ENCODE measurements at regions not wholly inside any gene's neighbourhood (a gene's known extent, or its start where the extent isn't known, plus 50 kb on each side); places are given as distances from the start of the nearest gene placed in this dataset.

DNA sequence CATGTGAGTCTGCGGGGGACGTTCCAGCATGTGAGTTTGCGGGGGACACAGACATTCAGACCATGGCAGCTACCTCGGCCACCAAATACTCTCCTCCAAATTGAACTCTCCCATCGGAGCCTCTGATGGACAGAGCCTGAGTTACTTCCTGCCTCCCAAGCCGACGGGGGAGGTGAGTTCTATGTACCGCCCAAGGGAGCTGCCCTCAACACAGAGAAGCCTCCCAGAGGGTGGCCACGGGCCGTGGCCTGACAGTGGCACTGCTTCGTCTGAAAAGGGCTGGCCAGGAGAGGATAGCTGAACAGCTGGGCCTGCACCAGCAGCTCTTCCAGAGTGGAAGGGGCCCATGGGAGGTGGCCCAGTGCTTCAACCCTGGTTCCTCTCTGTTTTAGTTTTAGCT, 274.5 kb upstream of the PPP2R2D start:
- peak; percentile 28 for DNase-seq
- no peaks in the 10 kb centered on the region for H3K36me3 ChIP-seq (replicated peaks; ENCODE audit: control insufficient read depth, insufficient read depth, low read length)

DNA sequence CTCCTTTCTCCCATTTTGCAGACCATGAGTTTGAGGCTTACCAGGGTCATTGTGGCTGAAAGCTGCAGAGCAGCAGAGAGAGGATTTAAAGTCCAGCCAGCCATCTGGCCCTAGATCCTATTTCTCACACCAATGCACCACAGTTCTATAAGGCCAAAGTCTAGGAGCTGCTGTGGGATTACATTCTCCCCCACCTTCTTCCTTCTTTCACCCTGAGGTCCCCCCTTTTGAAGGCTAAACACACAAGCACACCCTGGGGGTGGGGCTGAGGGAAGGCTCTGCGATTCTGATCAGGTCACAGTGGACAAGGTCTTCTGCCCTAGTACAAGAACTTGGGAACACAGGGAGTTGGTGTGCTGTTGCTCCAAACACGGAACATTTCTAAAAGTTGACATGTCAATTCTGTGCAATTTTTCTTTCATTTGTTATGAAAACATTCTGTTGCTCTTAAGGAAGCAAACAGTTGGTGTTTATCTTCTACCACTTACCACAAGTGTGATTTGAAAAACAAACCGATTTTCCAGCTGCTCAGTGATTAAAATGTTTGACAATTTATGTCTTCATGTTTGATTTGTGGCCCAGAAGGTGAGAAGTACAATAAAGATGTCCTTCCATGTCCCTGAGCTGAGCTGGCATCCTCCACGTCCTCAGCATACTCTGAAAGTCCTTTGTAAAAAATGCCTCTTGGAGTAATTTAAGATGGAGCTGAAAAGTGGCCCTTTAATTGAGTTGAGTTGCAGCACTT, 271.6 kb upstream of the PPP2R2D start:
- no peak overlapping the region for H3K4me3 ChIP-seq (ENCODE audit: insufficient read depth, low read depth, low read length)
- DNase-seq = no peak
- no peaks in the 10 kb centered on the region for H3K36me3 ChIP-seq (replicated peaks; ENCODE audit: control insufficient read depth, insufficient read depth, low read length)
- no peaks in the 10 kb centered on the region; the same call in 1 of the 2 replicates for H3K27me3 ChIP-seq (ENCODE audit: control insufficient read depth, insufficient read depth, low read length)

More for the DNA sequence above, 274.5 kb upstream of the PPP2R2D start:
- Histone ChIP-seq H3K4me3 (ENCODE audit: insufficient read depth, low read depth, low read length) (no peak overlapping the region), H3K27me3 (ENCODE audit: control insufficient read depth, insufficient read depth, low read length) (no peaks in the 10 kb centered on the region; the same call in 1 of the 2 replicates)

DNA sequence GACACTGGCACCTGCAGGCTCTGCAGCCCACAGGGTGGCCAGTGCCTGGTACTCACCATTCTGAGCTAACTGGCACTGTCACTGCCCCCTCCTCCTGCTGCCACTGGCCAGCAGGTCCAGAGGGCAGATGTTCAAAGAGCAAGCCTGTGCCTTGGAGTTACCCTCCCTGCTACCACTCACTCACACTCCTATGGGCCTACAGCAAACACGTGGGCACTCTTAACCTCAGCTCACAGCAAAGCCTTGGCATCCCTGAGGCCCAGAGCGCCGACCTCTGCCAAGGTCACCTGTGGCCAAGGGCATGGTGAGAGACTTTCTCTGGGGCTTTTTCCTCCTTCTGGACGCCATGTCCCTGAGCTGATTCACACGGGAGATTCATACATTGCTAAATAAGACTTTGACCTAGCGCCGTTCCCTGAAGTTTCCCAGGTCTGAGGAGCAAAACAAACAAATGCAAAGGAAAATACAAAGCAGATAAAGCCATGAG, 270.0 kb upstream of the PPP2R2D start:
- Histone ChIP-seq H3K4me3 (ENCODE audit: insufficient read depth, low read depth, low read length) (no peak overlapping the region), H3K36me3 (replicated peaks; ENCODE audit: control insufficient read depth, insufficient read depth, low read length) (no peaks in the 10 kb centered on the region), H3K27me3 (ENCODE audit: control insufficient read depth, insufficient read depth, low read length) (no peaks in the 10 kb centered on the region)
- no peak for DNase-seq

DNA sequence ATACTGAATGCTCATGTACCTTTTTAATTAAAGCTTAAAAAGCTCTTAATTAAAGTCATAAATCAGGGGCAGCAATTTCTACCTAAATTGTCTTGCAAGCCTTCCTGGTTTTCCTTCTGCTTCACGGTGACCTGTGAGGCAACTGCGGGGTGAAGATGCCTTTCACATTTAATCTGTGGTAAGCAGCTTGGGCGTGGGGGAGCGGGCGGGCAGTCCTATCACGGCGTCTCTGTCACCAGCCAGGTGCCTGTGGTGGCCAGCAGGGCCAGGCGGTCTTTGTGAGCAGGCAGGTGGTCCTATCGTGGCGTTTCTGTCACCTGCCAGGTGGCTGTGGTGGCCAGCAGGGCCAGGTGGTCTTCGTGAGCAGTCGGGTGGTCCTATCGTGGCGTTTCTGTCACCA, 269.2 kb upstream of the PPP2R2D start:
- Histone ChIP-seq H3K4me3 (ENCODE audit: insufficient read depth, low read depth, low read length) (no peak overlapping the region), H3K36me3 (replicated peaks; ENCODE audit: control insufficient read depth, insufficient read depth, low read length) (no peaks in the 10 kb centered on the region)

DNA sequence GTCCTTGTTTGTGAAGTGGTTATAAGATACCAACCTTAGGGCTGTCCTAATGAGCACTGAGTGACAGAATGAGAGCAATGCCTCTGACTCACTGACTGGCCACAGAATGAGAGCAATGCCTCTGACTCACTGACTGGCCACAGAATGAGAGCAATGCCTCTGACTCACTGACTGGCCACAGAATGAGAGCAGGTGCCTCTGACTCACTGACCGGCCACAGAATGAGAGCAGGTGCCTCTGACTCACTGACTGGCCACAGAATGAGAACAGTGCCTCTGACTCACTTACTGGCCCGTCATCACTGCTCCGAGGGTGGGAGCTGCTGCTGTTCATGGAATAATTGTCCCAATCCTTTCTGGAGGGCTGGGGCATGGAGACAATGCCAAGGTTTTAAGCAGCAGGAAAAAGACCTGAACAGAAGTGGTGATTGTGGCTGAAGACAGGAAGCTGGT, 265.2 kb upstream of the PPP2R2D start:
- no peak overlapping the region for H3K4me3 ChIP-seq (ENCODE audit: insufficient read depth, low read depth, low read length)
- H3K27me3 ChIP-seq (ENCODE audit: control insufficient read depth, insufficient read depth, low read length) = no peaks in the 10 kb centered on the region
- no peak for DNase-seq
- H3K36me3 ChIP-seq (replicated peaks; ENCODE audit: control insufficient read depth, insufficient read depth, low read length) = no peaks in the 10 kb centered on the region

More for the DNA sequence above, 269.2 kb upstream of the PPP2R2D start:
- no peak for DNase-seq
- H3K27me3 ChIP-seq (ENCODE audit: control insufficient read depth, insufficient read depth, low read length) = no peaks in the 10 kb centered on the region

DNA sequence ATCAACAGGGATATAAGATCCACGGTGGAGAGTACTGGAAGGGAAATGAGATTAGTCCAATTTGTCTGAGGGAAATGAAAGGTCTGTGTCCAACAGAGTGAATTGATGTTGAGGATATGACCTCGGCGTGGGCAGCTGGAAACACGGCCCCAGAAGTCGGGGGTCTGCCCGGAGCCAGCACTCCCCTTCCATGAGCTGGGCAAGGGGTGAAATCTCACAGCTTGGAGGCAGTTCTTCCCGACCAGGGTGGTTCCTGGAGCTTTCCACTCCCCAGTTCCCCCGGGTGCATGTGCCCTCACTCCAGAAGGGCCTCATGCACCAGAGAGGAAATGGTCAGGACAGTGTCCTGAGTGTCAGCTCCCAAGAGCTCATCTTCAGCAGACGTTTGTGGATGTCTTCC, 264.7 kb upstream of the PPP2R2D start:
- DNase-seq = peak; percentile 26
- no peaks in the 10 kb centered on the region for H3K27me3 ChIP-seq (ENCODE audit: control insufficient read depth, insufficient read depth, low read length)
- no peak overlapping the region for H3K4me3 ChIP-seq (ENCODE audit: insufficient read depth, low read depth, low read length)
- no peaks in the 10 kb centered on the region for H3K36me3 ChIP-seq (replicated peaks; ENCODE audit: control insufficient read depth, insufficient read depth, low read length)

DNA sequence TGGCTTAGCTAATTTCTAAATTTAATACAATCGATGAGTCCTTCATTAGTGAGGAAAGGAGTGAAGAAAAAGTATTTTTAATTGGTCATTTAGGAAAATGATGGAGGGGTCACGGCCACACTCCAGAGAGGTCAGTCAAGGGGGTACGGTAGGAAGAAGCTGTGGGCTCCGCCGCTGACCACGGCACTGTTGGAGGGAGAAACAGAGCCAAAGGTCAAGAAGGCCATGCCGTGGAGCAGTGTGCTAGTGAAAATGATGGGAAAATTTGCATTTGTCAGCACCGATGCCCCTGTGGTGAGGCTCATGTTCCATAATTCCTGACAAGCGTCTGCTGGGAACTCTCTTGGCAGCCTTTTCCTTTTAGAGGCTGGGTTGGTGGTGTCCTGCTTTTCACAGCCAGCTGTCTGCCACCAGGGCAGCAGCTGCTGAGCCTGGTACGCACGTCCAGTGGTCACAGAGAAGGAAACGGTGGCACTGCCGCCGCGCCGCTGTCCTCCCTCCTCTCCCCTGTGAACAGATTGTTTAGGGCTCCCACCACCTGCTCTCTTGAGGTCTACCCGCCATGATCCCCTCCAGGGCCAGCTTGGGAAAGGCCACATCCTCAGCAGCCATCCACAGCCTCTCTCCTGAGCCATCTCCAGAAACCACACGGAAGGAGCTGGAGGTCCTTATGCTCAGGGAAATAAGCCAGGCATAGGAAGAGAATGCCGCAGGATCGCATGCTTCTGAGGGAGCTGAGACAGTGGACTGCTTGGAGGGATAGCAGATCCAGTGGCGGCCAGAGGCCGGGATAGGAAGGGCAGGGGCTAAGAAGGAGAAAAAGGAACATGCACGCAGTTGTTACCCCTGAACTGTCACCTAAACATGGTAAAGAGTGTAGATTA, 263.7 kb upstream of the PPP2R2D start:
- no peak overlapping the region for H3K4me3 ChIP-seq (ENCODE audit: insufficient read depth, low read depth, low read length)
- peak; percentile 26 for DNase-seq
- no peaks in the 10 kb centered on the region for H3K36me3 ChIP-seq (replicated peaks; ENCODE audit: control insufficient read depth, insufficient read depth, low read length)
- no peaks in the 10 kb centered on the region for H3K27me3 ChIP-seq (ENCODE audit: control insufficient read depth, insufficient read depth, low read length)

DNA sequence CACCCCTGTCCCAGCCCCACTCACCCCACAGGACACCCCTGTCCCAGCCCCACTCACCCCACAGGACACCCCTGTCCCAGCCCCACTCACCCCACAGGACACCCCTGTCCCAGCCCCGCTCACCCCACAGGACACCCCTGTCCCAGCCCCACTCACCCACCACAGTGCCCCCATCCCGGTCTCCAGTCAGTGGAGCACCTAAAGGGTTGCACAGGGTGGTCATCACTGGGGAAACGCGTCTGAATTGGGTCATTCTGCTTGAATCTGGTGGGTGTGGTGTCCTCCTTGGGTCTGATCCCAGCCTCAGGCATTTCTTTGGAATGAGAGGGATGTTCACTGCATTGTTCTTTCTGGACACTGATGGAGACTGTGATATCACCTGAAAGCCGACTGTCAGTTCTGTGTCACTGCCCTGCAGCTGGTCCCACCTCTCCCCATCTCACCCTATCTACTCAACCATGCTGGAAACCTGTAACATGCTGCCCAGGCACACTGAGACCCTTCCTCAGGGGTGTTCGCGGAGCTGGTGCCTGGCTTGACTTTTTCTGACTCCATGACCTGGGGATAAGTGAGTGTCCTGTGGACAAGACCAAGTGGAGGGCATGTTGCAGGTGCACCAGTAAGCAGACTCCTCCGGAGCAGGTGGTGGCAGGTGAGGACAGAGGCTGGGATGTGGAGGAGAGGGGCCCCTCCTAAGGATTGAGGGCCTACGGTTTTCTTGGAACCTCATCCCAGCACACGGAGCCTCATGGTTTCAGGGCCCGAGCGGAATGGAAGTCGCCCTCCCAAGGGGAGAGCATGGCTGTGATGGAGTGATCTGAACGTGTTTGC, 262.5 kb upstream of the PPP2R2D start:
- Histone ChIP-seq H3K27me3 (ENCODE audit: control insufficient read depth, insufficient read depth, low read length) (no peaks in the 10 kb centered on the region), H3K4me3 (ENCODE audit: insufficient read depth, low read depth, low read length) (no peak overlapping the region), H3K36me3 (replicated peaks; ENCODE audit: control insufficient read depth, insufficient read depth, low read length) (no peaks in the 10 kb centered on the region)
- no peak for DNase-seq

DNA sequence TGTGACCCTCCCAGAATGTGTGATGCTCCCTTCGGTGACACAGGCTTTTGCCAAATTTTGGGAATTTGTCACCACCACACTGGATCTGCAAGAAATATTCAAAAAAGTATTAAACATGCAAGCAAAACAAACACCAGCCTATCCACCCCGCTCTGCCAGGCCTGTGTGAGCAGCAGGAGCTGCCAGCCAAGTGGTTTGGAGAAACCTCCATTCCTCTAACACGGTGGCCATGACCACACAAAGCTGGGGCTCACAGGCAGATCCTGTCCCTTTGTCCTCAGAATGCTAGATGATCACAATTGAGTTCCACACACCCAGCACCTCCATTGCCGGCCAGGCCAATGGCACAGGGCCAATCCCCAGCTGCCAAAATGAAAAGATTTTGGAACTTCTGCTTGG, 261.9 kb upstream of the PPP2R2D start:
- no peaks in the 10 kb centered on the region for H3K36me3 ChIP-seq (replicated peaks; ENCODE audit: control insufficient read depth, insufficient read depth, low read length)
- no peak for DNase-seq
- H3K27me3 ChIP-seq (ENCODE audit: control insufficient read depth, insufficient read depth, low read length) = no peaks in the 10 kb centered on the region
- H3K4me3 ChIP-seq (ENCODE audit: insufficient read depth, low read depth, low read length) = no peak overlapping the region

DNA sequence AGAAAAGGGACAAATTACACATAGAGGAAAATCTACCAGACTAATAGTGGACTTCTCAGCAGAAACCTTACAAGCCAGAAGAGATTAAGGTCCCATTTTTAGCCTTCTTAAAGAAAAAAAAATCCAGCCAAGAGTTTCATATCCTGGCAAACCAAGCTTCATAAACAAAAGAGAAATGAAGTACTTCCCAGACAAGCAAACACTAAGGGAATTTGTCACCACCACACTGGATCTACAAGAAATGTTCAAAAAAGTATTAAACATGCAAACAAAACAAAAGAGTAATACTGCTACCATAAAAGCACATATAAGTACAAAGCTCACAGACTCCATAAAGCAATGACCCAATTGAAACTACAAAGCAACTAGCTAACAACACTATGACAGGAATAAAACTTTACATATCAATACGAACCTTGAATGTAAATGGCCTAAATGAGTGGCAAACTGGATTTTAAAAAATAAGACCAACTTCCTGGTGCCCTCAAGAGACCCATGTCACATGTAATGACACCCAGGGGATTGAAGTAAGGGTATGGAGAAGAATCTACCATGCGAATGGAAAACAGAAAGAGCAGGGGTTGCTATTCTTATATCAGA, 260.7 kb upstream of the PPP2R2D start:
- Histone ChIP-seq H3K36me3 (replicated peaks; ENCODE audit: control insufficient read depth, insufficient read depth, low read length) (no peaks in the 10 kb centered on the region), H3K4me3 (ENCODE audit: insufficient read depth, low read depth, low read length) (no peak overlapping the region), H3K27me3 (ENCODE audit: control insufficient read depth, insufficient read depth, low read length) (no peaks in the 10 kb centered on the region)
- no peak for DNase-seq

DNA sequence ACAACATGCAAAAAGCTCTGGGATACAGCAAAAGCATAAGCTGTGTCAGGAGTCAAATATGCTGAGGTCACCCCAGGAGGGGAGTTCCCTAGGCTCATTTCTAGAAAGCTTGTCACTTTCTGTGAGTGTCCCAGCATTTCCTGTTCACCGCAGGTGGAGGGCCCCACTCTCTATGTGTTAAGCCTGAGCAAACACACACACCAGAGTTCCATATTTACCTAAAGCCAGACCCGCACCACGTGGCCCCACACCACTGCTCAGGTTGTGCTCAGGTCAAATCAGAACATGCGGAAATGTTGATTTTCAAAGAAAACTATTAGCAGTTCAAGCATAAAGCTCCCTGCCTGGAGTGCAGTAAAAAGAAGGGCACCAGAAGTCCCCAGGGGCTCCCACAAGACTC, 259.6 kb upstream of the PPP2R2D start:
- Histone ChIP-seq H3K4me3 (ENCODE audit: insufficient read depth, low read depth, low read length) (no peak overlapping the region), H3K27me3 (ENCODE audit: control insufficient read depth, insufficient read depth, low read length) (no peaks in the 10 kb centered on the region), H3K36me3 (replicated peaks; ENCODE audit: control insufficient read depth, insufficient read depth, low read length) (no peaks in the 10 kb centered on the region)
- DNase-seq = peak; percentile 51

DNA sequence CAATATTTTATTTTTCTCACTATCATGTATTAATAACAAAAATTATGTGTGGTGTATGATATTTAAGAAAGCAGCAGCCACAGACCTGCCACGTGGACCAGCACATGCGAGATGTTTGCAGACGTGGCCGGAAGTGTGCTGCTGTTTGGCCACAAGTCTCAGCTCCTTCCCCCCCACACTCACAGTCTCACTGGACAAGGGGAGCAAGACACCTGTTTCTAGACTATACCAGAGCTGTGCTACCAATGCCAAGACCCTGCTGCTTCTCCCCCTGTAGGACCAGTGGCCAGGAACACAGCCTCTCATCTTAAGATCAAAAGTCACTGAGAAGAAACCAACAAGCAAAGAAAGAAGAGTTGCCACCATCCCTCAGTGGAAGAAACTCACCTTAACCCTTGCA, 258.9 kb upstream of the PPP2R2D start:
- H3K27me3 ChIP-seq (ENCODE audit: control insufficient read depth, insufficient read depth, low read length) = no peaks in the 10 kb centered on the region
- DNase-seq = no peak
- H3K4me3 ChIP-seq (ENCODE audit: insufficient read depth, low read depth, low read length) = no peak overlapping the region
- no peaks in the 10 kb centered on the region for H3K36me3 ChIP-seq (replicated peaks; ENCODE audit: control insufficient read depth, insufficient read depth, low read length)

DNA sequence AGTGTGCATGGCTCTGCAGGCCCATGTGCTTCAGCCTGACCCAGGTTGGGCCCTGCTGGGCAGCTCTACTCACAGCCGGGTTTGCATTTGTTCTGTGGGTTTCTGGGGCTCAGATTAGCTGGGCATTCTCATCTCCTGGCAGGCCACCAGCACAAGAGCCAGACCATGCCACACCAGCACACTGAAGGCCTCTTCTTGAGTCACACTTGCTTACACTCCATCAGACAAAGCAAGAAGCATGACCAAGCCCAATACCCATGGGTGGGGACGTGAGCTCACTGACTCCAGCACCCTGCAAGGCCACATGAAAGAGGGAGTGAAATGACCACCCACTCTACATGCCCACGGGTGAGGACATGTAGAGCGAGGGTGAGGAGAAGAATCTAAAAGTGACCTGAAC, 257.8 kb upstream of the PPP2R2D start:
- Histone ChIP-seq H3K27me3 (ENCODE audit: control insufficient read depth, insufficient read depth, low read length) (no peaks in the 10 kb centered on the region), H3K36me3 (replicated peaks; ENCODE audit: control insufficient read depth, insufficient read depth, low read length) (no peaks in the 10 kb centered on the region), H3K4me3 (ENCODE audit: insufficient read depth, low read depth, low read length) (no peak overlapping the region)
- DNase-seq = no peak

DNA sequence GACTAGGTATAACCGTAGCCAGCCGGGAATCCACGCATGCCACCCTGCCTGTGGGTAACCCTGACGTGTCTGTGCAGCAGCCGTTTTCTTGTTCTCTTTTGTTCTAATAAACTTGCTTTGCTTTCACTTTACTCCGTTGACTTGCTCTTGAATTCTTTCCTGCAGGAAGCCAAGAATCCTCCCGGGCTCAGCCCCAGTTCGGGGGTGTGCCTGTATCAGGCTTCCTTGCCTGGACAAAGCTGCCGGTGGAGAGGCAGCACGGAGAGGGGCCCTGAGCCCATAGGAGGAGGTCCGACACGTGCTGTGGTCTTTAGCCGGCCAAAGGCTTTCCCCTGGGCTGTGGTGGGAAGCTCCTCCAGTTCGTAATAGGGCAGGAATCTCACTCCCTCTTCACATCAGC, 256.5 kb upstream of the PPP2R2D start:
- Histone ChIP-seq H3K27me3 (ENCODE audit: control insufficient read depth, insufficient read depth, low read length) (no peaks in the 10 kb centered on the region), H3K4me3 (ENCODE audit: insufficient read depth, low read depth, low read length) (no peak overlapping the region), H3K36me3 (replicated peaks; ENCODE audit: control insufficient read depth, insufficient read depth, low read length) (no peaks in the 10 kb centered on the region)
- DNase-seq = peak; percentile 54
